Breast epithelium (tissue), 4 donors: ENCODE measurements at regions not wholly inside any gene's neighbourhood (a gene's known extent, or its start where the extent isn't known, plus 50 kb on each side); places are given as distances from the start of the nearest gene placed in this dataset.
A peak's percentile ranks its signal among the peaks of the same experiment; 100 is the strongest.

Source experiments
- DNase-seq, 2 donors: peaks; one replicate each; pipeline ENCODE4 v3.0.0-alpha.2; 2019; ENCODE audit warnings: low spot score in 2 of 2
- H3K27ac ChIP-seq, 2 donors: fragments of 200-600 bp; sonication (generic) in 1 of 2; one replicate each; pipeline ENCODE4 v1.5.1; 2016 to 2019; ENCODE audit warnings: mild to moderate bottlenecking in 1 of 2
- H3K27me3 ChIP-seq, 2 donors: fragments of 200-600 bp; sonication (generic) in 1 of 2; one replicate each; pipeline versions ENCODE4 v1.5.1 to v1.6.0; 2017 to 2019; ENCODE audit warnings: control low read depth in 1 of 2, mild to moderate bottlenecking in 1 of 2
- H3K36me3 ChIP-seq: fragments of 200-600 bp; one replicate; pipeline ENCODE4 v1.5.1; 2019
- H3K4me1 ChIP-seq, 2 donors: fragments of 200-600 bp; sonication (generic); one replicate each; pipeline ENCODE4 v1.5.1; 2016 to 2019; ENCODE audit warnings: control low read depth in 1 of 2
- H3K4me3 ChIP-seq, 3 donors: fragments of 200-600 bp; sonication (generic); 1 replicate in 2 of 3; 2 replicates in 1 of 3; pipeline ENCODE4 v1.5.1; 2016 to 2019; ENCODE audit warnings: mild to moderate bottlenecking in 3 of 3, moderate library complexity in 2 of 3
- H3K9me3 ChIP-seq, 2 donors: fragments of 200-600 bp; sonication (generic) in 1 of 2; one replicate each; pipeline ENCODE4 v1.5.1; 2016 to 2019; ENCODE audit warnings: control low read depth in 1 of 2
- CTCF ChIP-seq, 3 donors: fragments of 450-650 bp; IDR thresholded peaks; one replicate each; pipeline ENCODE4 v1.5.1; 2016 to 2017; ENCODE audit warnings: antibody characterized with exemption in 3 of 3, mild to moderate bottlenecking in 3 of 3, moderate library complexity in 3 of 3
- POLR2A ChIP-seq: fragments of 450-650 bp; IDR thresholded peaks from one replicate; pipeline ENCODE4 v1.6.1; 2016; ENCODE audit warnings: antibody characterized with exemption, mild to moderate bottlenecking, moderate library complexity
- POLR2AphosphoS5 ChIP-seq, 3 donors: sonication (generic); formaldehyde crosslinking; IDR thresholded peaks; one replicate each; pipeline ENCODE4 v1.6.1; 2017; ENCODE audit warnings: antibody characterized with exemption in 3 of 3
- intact Hi-C: fragments of 100-400 bp; cut with DNase I; formaldehyde crosslinking; loops from one replicate; pipeline ENCODE4 v1.15.1; 2023; ENCODE audit warnings: low total_unique reads

- DNase-seq, result no peak
- H3K4me1 ChIP-seq, result peaks cover 6 to 7% of the 10 kb centered on the region in 2 donors
- intact Hi-C loops, result no loop called here
Measured at GRCh38 chr1:8218351-8219092, 99.4 kb upstream of the SLC45A1 start.

GRCh38 chr1:8217809-8218208 lies 100.1 kb upstream of the SLC45A1 start:
- Histone ChIP-seq H3K27me3 (no peaks in the 10 kb centered on the region), H3K9me3 (no peaks in the 10 kb centered on the region), H3K4me1 (peaks cover 6 to 7% of the 10 kb centered on the region in 2 donors), H3K4me3 (peak overlapping the region; percentile 39 to 68 (median 52)), H3K36me3 (no peaks in the 10 kb centered on the region), H3K27ac (peak overlapping the region; percentile 75 to 82)
- TF ChIP-seq POLR2A, result no peak
- no peak for TF ChIP-seq POLR2AphosphoS5 (IDR thresholded peaks at IDR 0.05)
- no peak for TF ChIP-seq CTCF (IDR thresholded peaks at IDR 0.05)
- DNase-seq, result no peak
- intact Hi-C loops, result no loop called here

More at GRCh38 chr1:8218351-8219092, 99.4 kb upstream of the SLC45A1 start:
- Histone ChIP-seq H3K27me3 (no peaks in the 10 kb centered on the region), H3K4me3 (no peak overlapping the region), H3K9me3 (no peaks in the 10 kb centered on the region), H3K27ac (peak overlapping the region in 1 of 2 donors; percentile 30), H3K36me3 (no peaks in the 10 kb centered on the region)
- TF ChIP-seq CTCF (IDR thresholded peaks at IDR 0.05), result no peak
- TF ChIP-seq POLR2AphosphoS5 (IDR thresholded peaks at IDR 0.05), result peak in 1 of 3 donors; percentile 17

GRCh38 chr1:8217011-8217711 lies 100.8 kb upstream of the SLC45A1 start:
- H3K27ac ChIP-seq, result peak overlapping the region; percentile 75 to 82
- H3K4me1 ChIP-seq, result peaks cover 6 to 7% of the 10 kb centered on the region in 2 donors
- H3K4me3 ChIP-seq, result peak overlapping the region; percentile 39 to 68 (median 52)
- intact Hi-C loops, result no loop called here
- H3K27me3 ChIP-seq, result no peaks in the 10 kb centered on the region
- DNase-seq, result no peak
- no peaks in the 10 kb centered on the region for H3K36me3 ChIP-seq
- H3K9me3 ChIP-seq, result no peaks in the 10 kb centered on the region
- TF ChIP-seq CTCF (IDR thresholded peaks at IDR 0.05) (no peak), POLR2A (no peak), POLR2AphosphoS5 (IDR thresholded peaks at IDR 0.05) (no peak)

GRCh38 chr1:8216005-8216404 lies 101.9 kb upstream of the SLC45A1 start:
- H3K27me3 ChIP-seq, result no peaks in the 10 kb centered on the region
- peaks cover 6 to 7% of the 10 kb centered on the region in 2 donors for H3K4me1 ChIP-seq
- H3K9me3 ChIP-seq, result no peaks in the 10 kb centered on the region
- no peak for DNase-seq
- no peak overlapping the region for H3K27ac ChIP-seq
- no peak overlapping the region for H3K4me3 ChIP-seq
- intact Hi-C loops, result no loop called here
- no peak for TF ChIP-seq POLR2A
- TF ChIP-seq CTCF (IDR thresholded peaks at IDR 0.05), result no peak
- no peak for TF ChIP-seq POLR2AphosphoS5 (IDR thresholded peaks at IDR 0.05)
- H3K36me3 ChIP-seq, result no peaks in the 10 kb centered on the region

- H3K4me3 ChIP-seq, result no peak overlapping the region
- H3K4me1 ChIP-seq, result peaks cover 6 to 7% of the 10 kb centered on the region in 2 donors
- intact Hi-C loops, result no loop called here
- no peaks in the 10 kb centered on the region for H3K27me3 ChIP-seq
- no peak overlapping the region for H3K27ac ChIP-seq
- no peaks in the 10 kb centered on the region for H3K36me3 ChIP-seq
- no peaks in the 10 kb centered on the region for H3K9me3 ChIP-seq
- DNase-seq, result no peak
- no peak for TF ChIP-seq POLR2AphosphoS5 (IDR thresholded peaks at IDR 0.05)
- no peak for TF ChIP-seq CTCF (IDR thresholded peaks at IDR 0.05)
- no peak for TF ChIP-seq POLR2A
Measured at GRCh38 chr1:8214501-8215173, 103.3 kb upstream of the SLC45A1 start.
